Right cardiac atrium (tissue), 5 donors: ENCODE measurements at regions not wholly inside any gene's neighbourhood (a gene's known extent, or its start where the extent isn't known, plus 50 kb on each side); places are given as distances from the start of the nearest gene placed in this dataset.

Experiments
- ATAC-seq, 2 donors: fragments of 200-7000 bp; cut with Tn5 transposase; one replicate each; pipeline versions ENCODE4 v1.8.0 to v1.9.1; 2020; ENCODE audit warnings: moderate library complexity in 2 of 2, mild to moderate bottlenecking in 1 of 2
- DNase-seq, 3 donors: peaks; one replicate each; pipeline ENCODE4 v3.0.0-alpha.2; 2020
- H3K27ac ChIP-seq: one replicate; pipeline ENCODE4 v1.5.1; 2013; ENCODE audit warnings: mild to moderate bottlenecking, low read length, control low read depth, moderate library complexity
- H3K27me3 ChIP-seq: one replicate; pipeline ENCODE4 v1.6.1; 2013; ENCODE audit not compliant: control insufficient read depth, insufficient read depth
- H3K4me1 ChIP-seq: one replicate; pipeline ENCODE4 v1.6.1; 2013; ENCODE audit warnings: low read length; ENCODE audit not compliant: control insufficient read depth, insufficient read depth
- H3K4me3 ChIP-seq: one replicate; pipeline ENCODE4 v1.5.1; 2013; ENCODE audit warnings: low read length, control low read depth
- H3K9me3 ChIP-seq: one replicate; pipeline ENCODE4 v1.6.1; 2013; ENCODE audit warnings: low read length; ENCODE audit not compliant: control insufficient read depth
- WGBS: extraction: QIAGEN DNeasy Blood & Tissue Kit; methylation state at CpG from one replicate; pipeline ENCODE4 v1.1.7; 2013; 5-methylcytosine and 5-hydroxymethylcytosine counted together
- intact Hi-C, 4 donors: fragments of 100-400 bp; cut with DNase I; formaldehyde crosslinking; loops; one replicate each; pipeline versions ENCODE4 v1.11.0 to v1.14.0; 2022 to 2023
- donor health status: healthy with polysubstance abuse.
- donor health status: DM: no; HTN: yes; CAD: no.
- donor health status: DM: no; HTN: no; CAD: no.
- donor health status: DM: no; HTN: yes; CAD: no; lungs with severe emphysema.
- donor health status: DM: yes; HTN: yes; CAD: no.

- H3K9me3 ChIP-seq: no peaks in the 10 kb centered on the region
- no peak overlapping the region for H3K4me3 ChIP-seq
- H3K27ac ChIP-seq: no peak overlapping the region
- H3K27me3 ChIP-seq: no peaks in the 10 kb centered on the region
- DNase-seq (no peak), ATAC-seq (no peak)
- intact Hi-C loops: no loop called here
- H3K4me1 ChIP-seq: no peaks in the 10 kb centered on the region
- 92% methylated on average over 1 of the region's 1 CpG for WGBS
These were observed 670.0 kb downstream of the NCAM2 start for GRCh38 chr21:21668198-21668597.

- WGBS: 46% methylated on average over 1 of the region's 1 CpG
- ATAC-seq (no peak), DNase-seq (no peak)
- no peaks in the 10 kb centered on the region for H3K9me3 ChIP-seq
- H3K27ac ChIP-seq: no peak overlapping the region
- intact Hi-C loops: no loop called here
- H3K4me1 ChIP-seq: no peaks in the 10 kb centered on the region
- H3K27me3 ChIP-seq: no peaks in the 10 kb centered on the region
- H3K4me3 ChIP-seq: no peak overlapping the region
These were observed 675.8 kb downstream of the NCAM2 start for GRCh38 chr21:21673959-21674358.

- no peak overlapping the region for H3K4me3 ChIP-seq
- DNase-seq (no peak), ATAC-seq (no peak)
- no peaks in the 10 kb centered on the region for H3K27me3 ChIP-seq
- no peaks in the 10 kb centered on the region for H3K9me3 ChIP-seq
- WGBS: 68% methylated on average over 5 of the region's 5 CpGs
- H3K4me1 ChIP-seq: no peaks in the 10 kb centered on the region
- H3K27ac ChIP-seq: no peak overlapping the region
- intact Hi-C loops: no loop called here
These were observed 677.4 kb downstream of the NCAM2 start for GRCh38 chr21:21675601-21676000.

GRCh38 chr21:21682172-21682571 is 684.0 kb downstream of the NCAM2 start:
- Histone ChIP-seq H3K27me3 (no peaks in the 10 kb centered on the region), H3K27ac (no peak overlapping the region), H3K4me3 (no peak overlapping the region), H3K9me3 (no peaks in the 10 kb centered on the region), H3K4me1 (no peaks in the 10 kb centered on the region)
- ATAC-seq (no peak), DNase-seq (no peak)
- intact Hi-C loops: no loop called here
- WGBS: 69% methylated on average over 2 of the region's 2 CpGs

GRCh38 chr21:21688889-21689288 is 690.7 kb downstream of the NCAM2 start:
- ATAC-seq: no peak
- 59% methylated on average over 8 of the region's 8 CpGs for WGBS
- Histone ChIP-seq H3K27ac (no peak overlapping the region), H3K4me1 (no peaks in the 10 kb centered on the region), H3K4me3 (no peak overlapping the region), H3K27me3 (no peaks in the 10 kb centered on the region), H3K9me3 (no peaks in the 10 kb centered on the region)
- DNase-seq: peak in 1 of 3 donors; percentile 11
- intact Hi-C loops: no loop called here

GRCh38 chr21:21690068-21690665 is 692.0 kb downstream of the NCAM2 start:
- no peaks in the 10 kb centered on the region for H3K4me1 ChIP-seq
- ATAC-seq (no peak), DNase-seq (no peak)
- no peak overlapping the region for H3K4me3 ChIP-seq
- intact Hi-C loops: no loop called here
- no peaks in the 10 kb centered on the region for H3K27me3 ChIP-seq
- H3K9me3 ChIP-seq: no peaks in the 10 kb centered on the region
- H3K27ac ChIP-seq: no peak overlapping the region
- 45% methylated on average over 3 of the region's 3 CpGs for WGBS

GRCh38 chr21:21712748-21713520 is 714.7 kb downstream of the NCAM2 start:
- Histone ChIP-seq H3K4me3 (no peak overlapping the region), H3K27me3 (no peaks in the 10 kb centered on the region), H3K9me3 (no peaks in the 10 kb centered on the region), H3K27ac (no peak overlapping the region), H3K4me1 (no peaks in the 10 kb centered on the region)
- WGBS: 33% methylated on average over 4 of the region's 4 CpGs
- DNase-seq: no peak
- peak; percentile 51 to 55 for ATAC-seq
- intact Hi-C loops: no loop called here

- no peak overlapping the region for H3K27ac ChIP-seq
- no peak for DNase-seq
- intact Hi-C loops: no loop called here
- no peak overlapping the region for H3K4me3 ChIP-seq
- H3K9me3 ChIP-seq: no peaks in the 10 kb centered on the region
- WGBS: 47% methylated on average over 3 of the region's 3 CpGs
- ATAC-seq: no peak
- H3K27me3 ChIP-seq: no peaks in the 10 kb centered on the region
- H3K4me1 ChIP-seq: no peaks in the 10 kb centered on the region
These were observed 715.5 kb downstream of the NCAM2 start for GRCh38 chr21:21713651-21714180.

GRCh38 chr21:21714426-21714825 is 716.2 kb downstream of the NCAM2 start:
- Histone ChIP-seq H3K9me3 (no peaks in the 10 kb centered on the region), H3K4me1 (no peaks in the 10 kb centered on the region), H3K27ac (no peak overlapping the region), H3K27me3 (no peaks in the 10 kb centered on the region), H3K4me3 (no peak overlapping the region)
- intact Hi-C loops: no loop called here
- ATAC-seq: no peak
- 72% methylated on average over 2 of the region's 2 CpGs for WGBS
- DNase-seq: no peak

GRCh38 chr21:21715266-21715969 is 717.2 kb downstream of the NCAM2 start:
- H3K27ac ChIP-seq: no peak overlapping the region
- no peaks in the 10 kb centered on the region for H3K9me3 ChIP-seq
- H3K4me1 ChIP-seq: no peaks in the 10 kb centered on the region
- H3K4me3 ChIP-seq: no peak overlapping the region
- intact Hi-C loops: no loop called here
- DNase-seq (no peak), ATAC-seq (no peak)
- H3K27me3 ChIP-seq: no peaks in the 10 kb centered on the region
- WGBS: 78% methylated on average over 7 of the region's 7 CpGs

GRCh38 chr21:21722731-21723130 is 724.5 kb downstream of the NCAM2 start:
- no peaks in the 10 kb centered on the region for H3K4me1 ChIP-seq
- no peak for DNase-seq
- no peaks in the 10 kb centered on the region for H3K9me3 ChIP-seq
- ATAC-seq: no peak
- no peak overlapping the region for H3K4me3 ChIP-seq
- intact Hi-C loops: no loop called here
- H3K27me3 ChIP-seq: no peaks in the 10 kb centered on the region
- H3K27ac ChIP-seq: no peak overlapping the region
- WGBS: 88% methylated on average over 2 of the region's 2 CpGs
